Sigmoid colon (tissue), 4 donors: ENCODE measurements at regions not wholly inside any gene's neighbourhood (a gene's known extent, or its start where the extent isn't known, plus 50 kb on each side); places are given as distances from the start of the nearest gene placed in this dataset.

ENCODE experiments used
- EP300 ChIP-seq, 4 donors: sonication (generic); formaldehyde crosslinking; IDR thresholded peaks; one replicate each; pipeline ENCODE4 v1.6.1; 2017; ENCODE audit warnings: antibody characterized with exemption in 4 of 4
- POLR2A ChIP-seq, 2 donors: fragments of 450-650 bp; IDR thresholded peaks; one replicate each; pipeline ENCODE4 v1.6.1; 2016; ENCODE audit warnings: antibody characterized with exemption in 2 of 2, mild to moderate bottlenecking in 2 of 2, moderate library complexity in 2 of 2
- POLR2AphosphoS5 ChIP-seq, 4 donors: sonication (generic); formaldehyde crosslinking; IDR thresholded peaks; one replicate each; pipeline ENCODE4 v1.6.1; 2017; ENCODE audit warnings: antibody characterized with exemption in 4 of 4
- TF ChIP-seq, protein P1 (sequence below), 4 experiments: fragments of 450-650 bp in 3 of 4; fragments of 200-600 bp in 1 of 4; IDR thresholded peaks; one replicate each; pipeline ENCODE4 v1.5.1; 2016 to 2019; ENCODE audit warnings: antibody characterized with exemption in 4 of 4, mild to moderate bottlenecking in 3 of 4, moderate library complexity in 2 of 4

DNA sequence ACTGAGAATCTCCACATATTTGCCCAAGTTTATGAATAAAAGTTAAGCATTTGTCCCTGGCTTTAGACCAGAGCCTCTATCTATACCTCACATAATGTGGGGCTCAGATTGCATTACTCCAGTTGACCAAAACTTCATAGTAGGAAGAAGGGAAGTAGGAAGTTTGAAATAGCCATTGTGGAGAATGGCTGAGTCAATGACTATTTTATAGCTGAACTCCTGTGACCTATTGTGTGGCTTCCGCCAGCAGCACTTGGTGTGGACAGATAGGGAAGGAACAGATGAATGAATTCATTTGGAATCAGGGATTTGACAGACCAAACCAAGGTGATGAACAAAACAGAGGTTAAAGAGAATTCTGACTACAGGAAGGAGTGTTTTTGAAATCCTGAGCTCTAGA is 92.9 kb upstream of the LPAR1 start:
- TF ChIP-seq, protein P1, sequence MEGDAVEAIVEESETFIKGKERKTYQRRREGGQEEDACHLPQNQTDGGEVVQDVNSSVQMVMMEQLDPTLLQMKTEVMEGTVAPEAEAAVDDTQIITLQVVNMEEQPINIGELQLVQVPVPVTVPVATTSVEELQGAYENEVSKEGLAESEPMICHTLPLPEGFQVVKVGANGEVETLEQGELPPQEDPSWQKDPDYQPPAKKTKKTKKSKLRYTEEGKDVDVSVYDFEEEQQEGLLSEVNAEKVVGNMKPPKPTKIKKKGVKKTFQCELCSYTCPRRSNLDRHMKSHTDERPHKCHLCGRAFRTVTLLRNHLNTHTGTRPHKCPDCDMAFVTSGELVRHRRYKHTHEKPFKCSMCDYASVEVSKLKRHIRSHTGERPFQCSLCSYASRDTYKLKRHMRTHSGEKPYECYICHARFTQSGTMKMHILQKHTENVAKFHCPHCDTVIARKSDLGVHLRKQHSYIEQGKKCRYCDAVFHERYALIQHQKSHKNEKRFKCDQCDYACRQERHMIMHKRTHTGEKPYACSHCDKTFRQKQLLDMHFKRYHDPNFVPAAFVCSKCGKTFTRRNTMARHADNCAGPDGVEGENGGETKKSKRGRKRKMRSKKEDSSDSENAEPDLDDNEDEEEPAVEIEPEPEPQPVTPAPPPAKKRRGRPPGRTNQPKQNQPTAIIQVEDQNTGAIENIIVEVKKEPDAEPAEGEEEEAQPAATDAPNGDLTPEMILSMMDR (IDR thresholded peaks at IDR 0.05) = no peak
- no peak for TF ChIP-seq EP300 (IDR thresholded peaks at IDR 0.05)
- no peak for TF ChIP-seq POLR2AphosphoS5 (IDR thresholded peaks at IDR 0.05)
- TF ChIP-seq POLR2A (IDR thresholded peaks at IDR 0.05) = no peak
